PC-9 (cell line): ENCODE measurements at regions not wholly inside any gene's neighbourhood (a gene's known extent, or its start where the extent isn't known, plus 50 kb on each side); places are given as distances from the start of the nearest gene placed in this dataset.

ENCODE experiments used
- EZH2 ChIP-seq: fragments of 200-600 bp; sonication (generic); IDR thresholded peaks from 2 replicates; pipeline ENCODE4 v1.8.0; 2017; ENCODE audit warnings: antibody characterized with exemption, low read depth
- TF ChIP-seq, protein P1 (sequence below): fragments of 200-600 bp; sonication (generic); conservative IDR thresholded peaks from 2 replicates; pipeline ENCODE4 v1.6.1; 2017; ENCODE audit warnings: mixed run types, antibody characterized with exemption, mild to moderate bottlenecking, moderate library complexity

DNA sequence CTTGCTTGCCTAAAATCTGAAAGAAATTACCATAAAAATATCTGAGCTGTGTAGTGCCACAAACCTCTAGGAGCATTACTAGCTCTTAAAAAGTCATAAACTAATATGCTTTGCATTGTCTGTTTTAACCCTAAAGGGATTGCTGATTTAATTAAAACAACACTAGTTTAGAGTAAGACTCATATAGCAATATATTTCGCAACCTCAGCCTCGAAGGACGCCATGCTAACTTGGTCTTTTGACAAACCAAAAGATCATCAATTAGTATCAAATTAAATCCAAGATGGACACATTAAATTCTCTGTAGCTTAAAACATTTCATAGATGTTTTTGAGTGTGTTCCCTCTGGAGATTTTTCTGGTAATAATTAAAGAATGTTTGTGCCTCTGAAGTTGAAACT lies 74.8 kb upstream of the KCNQ5 start:
- no peak for TF ChIP-seq EZH2
- TF ChIP-seq, protein P1, sequence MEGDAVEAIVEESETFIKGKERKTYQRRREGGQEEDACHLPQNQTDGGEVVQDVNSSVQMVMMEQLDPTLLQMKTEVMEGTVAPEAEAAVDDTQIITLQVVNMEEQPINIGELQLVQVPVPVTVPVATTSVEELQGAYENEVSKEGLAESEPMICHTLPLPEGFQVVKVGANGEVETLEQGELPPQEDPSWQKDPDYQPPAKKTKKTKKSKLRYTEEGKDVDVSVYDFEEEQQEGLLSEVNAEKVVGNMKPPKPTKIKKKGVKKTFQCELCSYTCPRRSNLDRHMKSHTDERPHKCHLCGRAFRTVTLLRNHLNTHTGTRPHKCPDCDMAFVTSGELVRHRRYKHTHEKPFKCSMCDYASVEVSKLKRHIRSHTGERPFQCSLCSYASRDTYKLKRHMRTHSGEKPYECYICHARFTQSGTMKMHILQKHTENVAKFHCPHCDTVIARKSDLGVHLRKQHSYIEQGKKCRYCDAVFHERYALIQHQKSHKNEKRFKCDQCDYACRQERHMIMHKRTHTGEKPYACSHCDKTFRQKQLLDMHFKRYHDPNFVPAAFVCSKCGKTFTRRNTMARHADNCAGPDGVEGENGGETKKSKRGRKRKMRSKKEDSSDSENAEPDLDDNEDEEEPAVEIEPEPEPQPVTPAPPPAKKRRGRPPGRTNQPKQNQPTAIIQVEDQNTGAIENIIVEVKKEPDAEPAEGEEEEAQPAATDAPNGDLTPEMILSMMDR = no peak
